VCaP (cell line): ENCODE measurements at regions not wholly inside any gene's neighbourhood (a gene's known extent, or its start where the extent isn't known, plus 50 kb on each side); places are given as distances from the start of the nearest gene placed in this dataset.
A peak's percentile ranks its signal among the peaks of the same experiment; 100 is the strongest.

Source experiments
- H3K27ac ChIP-seq: fragments of 450-650 bp; 2 replicates; pipeline ENCODE4 v1.5.1; 2017
- TF ChIP-seq, protein P1 (sequence below): fragments of 450-650 bp; conservative IDR thresholded peaks from 2 replicates; pipeline ENCODE4 v1.5.1; 2017; ENCODE audit warnings: mild to moderate bottlenecking, moderate library complexity

DNA sequence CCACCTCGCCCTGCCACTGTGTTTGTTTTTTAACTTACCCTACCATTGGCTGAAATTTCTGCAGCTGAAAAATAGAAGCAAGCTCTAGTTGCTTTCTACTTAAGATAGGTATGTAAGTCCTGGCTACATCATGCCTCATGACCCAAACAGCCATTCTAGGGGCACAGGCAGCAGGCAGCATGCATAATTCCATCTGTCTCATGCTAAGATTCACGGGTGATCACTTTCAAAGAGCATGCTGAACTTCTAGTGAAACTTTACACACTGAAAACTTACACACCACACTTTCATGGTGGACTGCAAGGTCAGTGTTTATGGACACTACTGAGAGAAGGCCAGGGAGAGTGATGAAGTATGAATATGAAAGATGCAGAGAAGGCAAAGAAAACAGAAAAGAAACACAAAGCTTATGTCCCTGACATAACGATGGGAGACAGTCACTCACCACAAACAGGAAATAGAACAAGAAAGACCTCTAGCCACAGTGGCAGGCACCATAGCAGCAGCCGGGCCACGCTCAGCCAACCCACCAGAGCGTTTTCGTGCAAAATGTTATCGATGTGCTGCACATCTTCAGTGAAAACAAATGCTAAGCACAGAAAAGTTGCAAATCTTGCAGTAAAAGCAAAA lies 102.3 kb upstream of the TIAM1 start:
- no peak overlapping the region for H3K27ac ChIP-seq
- TF ChIP-seq, protein P1, sequence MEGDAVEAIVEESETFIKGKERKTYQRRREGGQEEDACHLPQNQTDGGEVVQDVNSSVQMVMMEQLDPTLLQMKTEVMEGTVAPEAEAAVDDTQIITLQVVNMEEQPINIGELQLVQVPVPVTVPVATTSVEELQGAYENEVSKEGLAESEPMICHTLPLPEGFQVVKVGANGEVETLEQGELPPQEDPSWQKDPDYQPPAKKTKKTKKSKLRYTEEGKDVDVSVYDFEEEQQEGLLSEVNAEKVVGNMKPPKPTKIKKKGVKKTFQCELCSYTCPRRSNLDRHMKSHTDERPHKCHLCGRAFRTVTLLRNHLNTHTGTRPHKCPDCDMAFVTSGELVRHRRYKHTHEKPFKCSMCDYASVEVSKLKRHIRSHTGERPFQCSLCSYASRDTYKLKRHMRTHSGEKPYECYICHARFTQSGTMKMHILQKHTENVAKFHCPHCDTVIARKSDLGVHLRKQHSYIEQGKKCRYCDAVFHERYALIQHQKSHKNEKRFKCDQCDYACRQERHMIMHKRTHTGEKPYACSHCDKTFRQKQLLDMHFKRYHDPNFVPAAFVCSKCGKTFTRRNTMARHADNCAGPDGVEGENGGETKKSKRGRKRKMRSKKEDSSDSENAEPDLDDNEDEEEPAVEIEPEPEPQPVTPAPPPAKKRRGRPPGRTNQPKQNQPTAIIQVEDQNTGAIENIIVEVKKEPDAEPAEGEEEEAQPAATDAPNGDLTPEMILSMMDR: no peak

DNA sequence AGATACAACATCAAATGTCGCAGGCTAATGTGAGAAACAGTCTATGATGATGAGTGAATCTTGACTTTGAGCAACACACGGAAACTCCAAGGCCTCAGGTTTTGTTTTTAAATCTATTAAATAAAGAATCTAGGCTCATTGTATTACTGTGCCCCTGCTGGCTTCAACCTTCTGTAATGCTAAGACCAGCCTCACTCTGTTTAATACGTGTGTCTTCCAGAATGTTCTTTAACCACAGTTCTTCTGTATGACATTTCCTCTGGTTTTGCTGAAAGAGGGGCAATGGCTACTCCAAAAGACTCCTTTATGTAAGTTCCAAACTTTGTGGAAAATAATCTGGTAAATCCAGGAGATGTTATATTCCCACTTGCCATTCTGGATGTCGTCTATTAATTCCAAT lies 101.1 kb upstream of the TIAM1 start:
- TF ChIP-seq, protein P1: no peak
- H3K27ac ChIP-seq: no peak overlapping the region

DNA sequence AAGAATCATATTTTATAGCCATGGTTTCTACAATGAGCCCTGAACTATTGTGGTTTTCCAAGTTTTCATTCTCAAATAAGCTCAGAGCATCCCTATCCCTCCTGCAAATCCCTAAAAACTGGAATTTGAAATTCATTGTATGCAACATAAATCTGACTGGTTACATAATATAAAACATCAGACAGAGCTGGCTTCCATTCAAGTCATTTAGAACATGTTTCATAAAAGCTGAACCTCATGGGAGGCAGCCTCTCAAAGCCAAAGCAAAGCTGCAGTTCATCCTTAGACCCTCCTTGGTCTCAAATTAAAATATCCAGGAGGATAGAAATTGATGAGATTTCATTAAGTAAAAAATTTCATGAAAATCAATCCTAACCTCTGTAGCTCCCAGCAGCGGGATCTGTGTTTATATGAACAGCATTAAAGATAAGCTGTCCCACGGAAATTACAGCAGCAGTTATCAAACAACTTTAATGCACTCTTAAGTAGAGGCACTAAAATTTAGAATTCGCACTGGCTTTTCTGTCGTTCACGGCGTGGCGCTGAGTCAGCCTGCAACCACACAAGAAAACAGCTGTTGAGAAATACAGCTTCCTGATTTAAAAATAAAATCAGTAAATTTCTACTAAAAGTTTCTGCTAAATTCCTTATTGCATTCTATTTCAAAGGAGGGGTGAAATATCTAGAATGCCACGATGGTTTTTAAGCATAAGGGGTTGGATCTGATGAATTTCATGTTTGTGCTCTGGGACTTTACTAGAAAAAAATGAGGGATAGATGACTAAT lies 99.9 kb upstream of the TIAM1 start:
- H3K27ac ChIP-seq: peak overlapping the region; percentile 14
- TF ChIP-seq, protein P1: no peak

DNA sequence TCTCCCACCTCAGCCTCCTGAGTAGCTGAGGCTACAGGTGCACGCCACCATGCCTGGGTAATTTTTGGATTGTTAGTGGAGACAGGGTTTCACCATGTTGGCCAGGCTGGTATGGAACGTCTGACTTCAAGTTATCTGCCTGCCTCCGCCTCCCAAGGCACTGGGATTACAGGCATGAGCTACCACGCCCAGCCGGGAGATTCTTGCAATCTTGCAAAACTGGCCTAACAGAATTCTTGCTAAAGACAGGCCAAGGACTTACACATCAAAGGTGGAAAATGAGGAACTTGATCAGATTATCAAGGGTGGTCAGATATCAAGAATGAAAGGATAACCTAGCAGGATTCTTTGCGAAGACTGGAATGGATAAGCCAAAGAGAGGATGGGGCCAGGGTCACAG lies 98.3 kb upstream of the TIAM1 start:
- TF ChIP-seq, protein P1: no peak
- no peak overlapping the region for H3K27ac ChIP-seq

DNA sequence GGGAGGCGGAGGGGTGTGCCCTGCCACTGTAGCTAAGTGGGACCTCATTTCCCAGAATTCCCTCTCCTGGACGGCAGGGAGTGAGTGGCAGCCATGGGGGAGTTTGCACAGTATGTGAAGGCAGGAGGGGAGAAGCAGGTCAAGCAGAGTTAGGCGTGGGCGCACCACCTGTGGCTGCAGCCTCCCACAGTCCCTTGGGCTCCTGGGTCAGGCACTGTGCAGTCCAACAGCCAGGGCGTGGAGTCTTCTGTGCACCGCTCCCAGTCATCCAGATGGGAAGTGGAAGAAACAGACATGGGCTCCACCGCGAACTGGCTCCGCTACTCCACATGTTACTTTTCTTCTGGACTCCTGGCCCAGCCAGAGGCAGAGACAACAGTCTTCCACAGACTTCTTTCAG lies 85.4 kb upstream of the TIAM1 start:
- no peak overlapping the region for H3K27ac ChIP-seq
- TF ChIP-seq, protein P1: no peak

DNA sequence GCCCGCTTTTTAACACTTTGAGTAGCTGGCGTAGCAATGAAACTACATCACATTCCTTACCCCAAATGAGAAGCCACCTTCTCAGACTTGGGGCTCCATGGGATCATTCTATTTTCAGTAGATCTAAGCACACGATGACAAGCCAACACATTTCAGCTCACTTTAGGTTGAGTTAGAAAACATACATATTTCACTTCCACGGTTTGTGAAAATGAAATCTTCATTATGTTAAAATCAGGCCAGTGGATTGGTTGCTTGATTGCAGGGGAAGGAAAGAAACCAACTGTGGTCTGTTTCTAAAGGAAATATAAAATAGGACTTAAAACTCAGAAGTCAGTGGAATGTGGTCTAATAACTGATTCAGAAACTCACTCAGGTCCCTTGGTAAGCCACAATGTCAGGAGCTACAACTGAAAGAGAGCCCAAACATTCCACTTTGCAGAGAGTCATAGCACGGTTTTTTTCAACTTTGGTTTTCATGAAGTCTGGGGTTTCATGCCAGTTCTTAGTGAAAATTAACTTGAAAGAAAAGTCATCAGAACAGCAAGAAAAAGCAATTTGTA lies 82.3 kb upstream of the TIAM1 start:
- peak overlapping the region; percentile 55; the same call in 1 of the 2 replicates for H3K27ac ChIP-seq
- TF ChIP-seq, protein P1: no peak

DNA sequence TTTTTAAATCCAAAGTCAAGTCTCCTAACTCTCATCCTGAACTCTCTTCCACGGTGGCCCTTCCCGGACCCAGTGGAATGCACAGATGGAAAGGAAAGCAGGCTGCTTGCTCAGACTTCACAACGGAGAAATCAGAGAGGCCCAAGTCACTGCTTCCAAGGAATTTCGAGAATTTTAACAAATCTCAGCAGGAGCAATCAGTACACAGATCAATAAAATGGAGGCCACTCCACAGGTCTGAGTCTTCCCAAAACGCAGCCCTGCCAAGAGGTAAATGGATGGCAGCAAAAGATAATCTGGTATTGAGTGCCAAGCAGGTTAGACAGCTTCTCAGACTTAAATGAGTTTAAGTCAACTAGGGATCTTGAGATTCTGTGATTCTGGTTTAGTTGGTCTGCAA lies 81.1 kb upstream of the TIAM1 start:
- H3K27ac ChIP-seq: peak overlapping the region; percentile 55
- TF ChIP-seq, protein P1: no peak
